ENCODE measurements at regions not wholly inside any gene's neighbourhood (a gene's known extent, or its start where the extent isn't known, plus 50 kb on each side); places are given as distances from the start of the nearest gene placed in this dataset.

DNA sequence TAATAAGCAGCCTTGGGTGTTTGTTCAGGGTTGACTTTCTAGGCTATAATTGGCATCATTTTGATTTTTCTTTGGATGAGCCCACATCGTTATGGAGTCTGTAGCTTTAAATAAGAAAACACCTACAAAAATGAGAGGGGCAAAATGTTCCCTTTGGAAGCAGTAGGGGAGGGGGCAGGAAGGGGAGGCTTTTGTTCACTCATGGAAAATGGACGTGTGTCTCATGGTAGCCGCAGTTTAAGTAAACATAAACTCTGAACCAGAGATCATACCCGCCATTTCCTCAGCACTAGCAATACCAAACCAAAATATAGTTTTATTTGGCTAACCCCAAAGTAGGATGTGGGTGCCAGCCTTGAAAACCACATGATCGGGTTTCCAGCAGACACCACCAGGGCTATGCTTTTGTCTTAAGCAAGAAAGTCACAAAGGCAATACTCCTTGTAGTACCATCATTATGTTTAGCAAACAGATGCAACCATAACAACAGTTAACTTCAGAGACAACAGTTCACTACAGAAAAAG is 572.5 kb upstream of the JAG1 start:
- no peak for DNase-seq (ENCODE audit: low read depth in 2 of 2)

DNA sequence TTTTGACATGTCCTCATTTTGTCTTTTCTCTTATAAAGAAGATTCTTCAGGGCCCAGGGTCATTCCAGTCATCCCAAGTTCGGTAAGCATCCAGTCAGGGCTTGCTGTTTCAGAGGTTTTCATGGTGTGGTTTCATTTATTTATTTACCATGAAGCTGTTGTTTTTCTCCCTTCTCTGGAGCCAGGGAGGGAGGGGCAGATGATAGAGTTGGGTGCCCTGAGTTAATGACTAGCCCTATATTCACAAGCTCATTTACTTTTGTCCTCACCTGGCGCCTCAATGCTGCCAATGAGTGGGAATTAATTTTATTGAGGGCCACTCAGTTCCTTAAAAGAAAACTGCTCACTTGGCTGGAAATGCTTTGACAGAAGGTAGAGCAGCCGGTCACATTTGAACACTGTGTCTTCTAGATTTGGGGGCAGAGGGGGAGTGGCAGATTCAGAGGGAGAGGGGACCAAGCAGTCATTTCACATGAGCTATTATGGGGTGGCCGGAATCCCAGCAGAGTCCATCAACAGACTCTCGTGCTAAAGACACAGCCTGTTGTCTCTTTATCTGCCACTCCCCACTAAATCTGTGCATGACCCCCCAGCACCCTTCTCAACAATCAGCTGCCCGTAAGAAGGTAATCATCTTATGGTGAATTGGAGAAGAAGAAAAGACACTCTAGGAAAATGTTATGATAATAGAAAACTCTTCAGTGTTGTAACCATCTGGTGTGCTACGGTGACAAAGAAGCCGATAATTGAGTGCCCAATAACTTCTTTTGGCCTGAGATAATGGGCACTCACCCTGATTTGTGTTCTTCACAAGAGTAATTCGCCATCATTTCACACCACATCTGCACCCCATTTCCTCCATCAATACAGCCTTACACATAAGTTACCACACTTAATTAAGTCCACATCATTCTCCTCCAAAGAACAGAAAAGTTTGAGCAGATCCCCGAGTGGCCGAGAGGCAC is 573.5 kb upstream of the JAG1 start:
- no peak for DNase-seq (ENCODE audit: low read depth in 2 of 2)

- DNase-seq (ENCODE audit: low read depth in 2 of 2) = no peak
Observed at GRCh38 chr20:11248011-11248409, 574.2 kb upstream of the JAG1 start.

DNA sequence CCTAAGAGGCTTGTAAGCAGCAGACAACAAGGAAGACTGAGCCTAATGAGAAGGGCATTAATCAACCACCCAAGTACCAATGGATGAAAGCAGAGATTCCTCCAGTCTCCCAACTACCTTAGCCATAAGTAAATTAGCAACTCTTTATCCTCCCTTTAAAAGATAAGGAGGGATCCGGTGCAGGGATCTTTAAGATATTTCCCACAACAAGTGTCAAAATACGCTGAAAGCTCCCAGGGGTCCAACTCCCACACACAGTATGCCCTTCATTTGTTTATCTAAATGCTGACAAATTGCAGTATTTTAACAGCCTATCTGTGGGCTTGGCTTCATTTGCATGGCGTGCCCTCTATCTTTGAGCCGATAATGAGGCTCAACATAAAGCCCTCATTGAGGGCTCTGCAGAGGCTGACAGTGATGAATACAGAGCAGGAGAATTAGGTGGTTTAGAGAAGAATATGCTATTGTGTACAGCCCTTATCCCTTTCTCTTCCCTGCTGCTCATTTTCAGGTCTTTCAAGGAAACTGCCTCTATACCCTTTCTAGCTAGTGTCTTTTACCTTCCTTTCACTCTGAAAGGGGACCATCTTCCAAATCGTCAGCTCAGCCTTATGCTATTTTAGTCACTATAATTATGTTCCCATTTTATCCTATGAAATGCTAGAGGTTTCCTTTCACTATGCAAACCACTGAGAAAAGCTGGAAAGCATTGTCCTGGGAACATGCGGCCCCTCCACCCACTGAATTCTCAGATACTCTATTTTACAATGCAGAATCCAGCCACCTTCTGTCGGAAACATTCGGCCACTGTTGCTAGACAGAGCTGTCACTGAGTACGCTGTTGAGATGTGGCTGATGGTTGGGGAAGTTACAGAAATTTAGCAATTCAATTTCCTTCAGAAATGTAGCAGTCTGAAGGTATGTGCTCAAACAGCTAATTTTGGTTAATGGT is 575.2 kb upstream of the JAG1 start:
- DNase-seq (ENCODE audit: low read depth in 2 of 2) = no peak

DNA sequence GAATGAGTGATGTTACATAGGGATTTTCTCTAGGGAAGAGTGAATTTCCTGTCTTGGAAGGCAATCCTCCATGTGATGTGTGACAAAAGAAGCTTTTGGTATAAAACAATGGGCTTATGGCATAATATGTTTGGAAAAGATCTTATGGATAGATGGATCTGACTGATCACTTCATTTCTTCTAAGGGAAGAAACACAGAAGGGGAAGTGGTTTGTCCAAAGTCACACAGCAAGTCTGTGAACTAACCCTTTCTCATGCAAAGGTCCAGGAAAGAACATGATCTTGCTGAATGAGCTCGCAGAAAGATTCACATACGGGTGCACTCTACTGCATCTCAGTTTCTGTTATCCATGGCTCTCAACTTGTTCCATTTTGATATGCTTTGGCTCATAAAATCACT is 575.9 kb upstream of the JAG1 start:
- DNase-seq (ENCODE audit: low read depth in 2 of 2) = no peak

DNA sequence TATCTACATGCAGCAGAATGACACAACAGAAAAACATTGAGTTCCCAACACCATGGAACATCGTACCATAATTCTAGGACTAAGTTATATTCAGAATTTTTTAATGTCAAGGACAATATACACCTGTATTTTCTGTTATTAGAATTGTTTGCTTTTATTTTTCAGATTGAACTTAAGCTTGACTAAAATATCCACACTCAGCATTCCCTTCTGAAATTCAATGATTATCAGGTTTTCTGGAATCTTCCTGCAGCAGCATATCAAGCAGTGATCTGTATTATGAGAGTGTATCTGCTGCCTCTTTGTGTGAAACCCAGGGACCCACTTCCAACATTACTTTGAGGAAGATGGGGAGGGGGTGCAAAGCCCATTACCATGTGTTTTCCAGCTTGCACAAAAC is 578.6 kb upstream of the JAG1 start:
- DNase-seq (ENCODE audit: low read depth in 2 of 2) = no peak

GRCh38 chr20:11255455-11255854 is 581.7 kb upstream of the JAG1 start:
- no peak for DNase-seq (ENCODE audit: low read depth in 2 of 2)

- DNase-seq (ENCODE audit: low read depth in 2 of 2) = no peak
Observed at GRCh38 chr20:11255860-11256259, 582.1 kb upstream of the JAG1 start.

DNA sequence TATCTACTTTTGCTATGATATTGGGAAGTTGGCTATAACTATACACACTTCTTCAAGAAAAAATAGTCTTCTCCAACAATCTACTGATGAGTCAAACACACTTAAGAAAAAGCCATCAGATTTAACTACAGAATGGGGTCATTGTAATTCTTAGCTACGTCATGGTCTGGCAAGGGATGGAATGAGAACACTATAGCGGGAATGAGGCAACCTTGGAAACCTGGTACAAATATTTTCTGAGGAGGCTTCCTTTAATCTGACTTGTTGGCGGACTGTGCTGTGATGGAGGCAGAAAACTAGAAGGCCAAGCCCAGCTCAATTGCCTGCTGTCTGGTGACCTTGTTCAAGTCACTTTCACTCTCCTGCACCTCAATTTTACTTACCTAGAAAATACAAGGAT is 586.8 kb upstream of the JAG1 start:
- no peak for DNase-seq (ENCODE audit: low read depth in 2 of 2)

DNA sequence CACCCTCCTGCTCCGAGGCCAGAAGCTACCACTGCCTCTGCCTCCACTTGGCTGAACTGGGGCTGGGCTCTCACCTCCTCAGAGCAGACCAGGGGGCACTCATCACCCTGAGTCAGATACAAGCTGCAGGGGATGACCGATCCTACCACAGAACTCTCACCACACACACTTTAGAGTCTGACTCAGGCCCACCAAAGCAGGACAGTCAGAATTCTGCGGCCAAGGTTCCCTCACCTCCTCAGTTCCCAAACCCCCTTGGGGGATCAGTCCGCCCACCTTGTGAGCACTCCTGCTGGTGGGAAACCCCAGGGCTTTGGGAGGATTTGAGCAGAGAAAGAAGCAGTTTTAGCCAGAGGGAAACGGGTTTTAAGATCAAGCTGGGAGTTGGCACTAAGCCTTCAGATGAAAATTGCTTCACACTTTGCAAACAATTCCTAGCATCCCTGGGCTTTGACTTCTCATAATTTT is 587.8 kb upstream of the JAG1 start:
- DNase-seq (ENCODE audit: low read depth in 2 of 2) = no peak

DNA sequence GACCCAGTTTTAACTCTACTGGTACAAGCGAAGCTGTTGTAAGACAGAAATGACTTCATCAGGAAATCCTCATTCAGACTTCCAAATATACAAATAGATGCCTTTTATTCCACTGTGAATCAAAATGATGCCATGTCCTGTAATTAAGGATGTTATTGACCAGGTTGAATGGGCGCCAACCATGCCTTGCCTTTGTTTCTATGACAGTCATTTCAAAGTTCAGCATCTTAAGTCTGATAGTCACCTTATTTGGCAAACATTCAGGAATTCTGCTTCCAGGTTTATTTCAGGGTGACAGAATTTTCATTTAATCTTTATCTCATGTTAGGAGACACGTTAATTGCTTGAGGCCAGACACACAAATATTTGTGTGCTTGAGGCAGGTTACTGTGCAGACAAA is 592.8 kb upstream of the JAG1 start:
- DNase-seq (ENCODE audit: low read depth in 2 of 2) = no peak

GRCh38 chr20:11267131-11267761 is 593.4 kb upstream of the JAG1 start:
- DNase-seq (ENCODE audit: low read depth in 2 of 2) = no peak

DNA sequence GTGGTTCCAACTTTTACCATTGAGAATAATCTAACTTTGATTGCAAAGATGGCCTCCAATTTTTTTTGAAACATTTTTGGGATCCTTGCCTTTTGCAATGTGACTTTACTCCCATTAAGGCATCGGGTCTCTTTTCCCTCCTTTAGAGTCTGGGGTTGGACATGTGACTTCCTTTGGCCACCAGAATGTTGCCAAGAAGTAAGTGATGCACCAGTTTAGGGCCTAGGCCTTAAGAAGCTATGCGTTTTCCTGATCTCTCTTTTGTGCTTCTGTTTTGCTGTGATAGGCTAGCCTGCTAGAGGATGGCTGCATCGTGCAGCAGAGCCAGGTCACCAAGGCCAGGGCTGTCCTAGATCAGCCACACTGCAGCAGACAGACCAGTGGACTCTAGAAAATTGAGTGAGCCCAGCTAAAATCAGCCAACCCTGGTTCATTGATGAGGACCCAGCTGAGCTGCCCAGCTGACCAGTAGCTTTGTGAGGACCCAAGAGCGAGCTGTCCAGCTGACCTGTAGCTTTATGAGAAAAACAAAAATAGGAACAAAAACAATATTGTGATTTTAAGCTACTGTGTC is 594.0 kb upstream of the JAG1 start:
- DNase-seq (ENCODE audit: low read depth in 2 of 2) = no peak

DNA sequence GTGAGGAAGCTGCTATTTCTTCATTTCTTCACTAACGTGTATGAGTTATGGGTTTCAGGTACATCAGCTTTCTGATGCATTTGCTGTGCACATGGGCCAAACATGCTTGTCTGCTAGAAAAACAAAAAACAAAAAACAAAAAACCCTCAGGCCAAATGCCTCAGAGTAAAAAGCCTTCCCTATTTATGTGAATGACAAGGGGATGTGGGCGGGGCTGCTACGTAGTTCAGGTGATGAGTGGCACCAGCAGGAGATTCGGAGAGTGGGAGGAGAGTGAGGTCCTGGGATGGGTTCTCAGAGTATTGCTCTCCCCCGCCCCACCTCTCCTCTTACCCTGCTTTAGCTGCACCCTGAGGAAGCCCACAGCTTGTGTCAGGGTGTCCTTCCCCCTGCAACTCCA is 596.8 kb upstream of the JAG1 start:
- DNase-seq (ENCODE audit: low read depth in 2 of 2) = no peak

GRCh38 chr20:11271319-11271718 is 597.5 kb upstream of the JAG1 start:
- no peak for DNase-seq (ENCODE audit: low read depth in 2 of 2)

GRCh38 chr20:11271920-11272594 is 598.3 kb upstream of the JAG1 start:
- no peak for DNase-seq (ENCODE audit: low read depth in 2 of 2)

DNA sequence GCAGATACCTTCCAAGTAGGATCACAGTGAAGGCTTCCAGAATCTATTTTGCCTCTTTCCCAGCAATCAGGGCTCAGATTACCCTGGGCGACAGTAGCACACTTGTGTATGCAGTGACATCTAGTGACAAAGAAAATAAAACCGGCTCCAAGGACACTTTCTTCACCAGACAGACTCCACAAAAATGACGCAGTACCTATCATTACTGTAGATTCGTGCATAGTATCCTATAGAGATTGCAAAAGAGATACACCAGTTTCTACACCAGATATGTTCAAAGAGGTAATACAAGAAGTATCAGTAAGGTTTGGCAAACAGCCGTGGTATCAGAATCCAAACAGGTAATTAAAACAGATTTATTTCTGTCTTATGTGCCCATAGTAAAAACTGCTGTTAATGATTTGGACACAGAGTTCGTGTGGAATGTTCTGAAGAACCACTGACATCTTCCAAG is 600.4 kb upstream of the JAG1 start:
- DNase-seq (ENCODE audit: low read depth in 2 of 2) = no peak

GRCh38 chr20:11275740-11276139 is 601.9 kb upstream of the JAG1 start:
- no peak for DNase-seq (ENCODE audit: low read depth in 2 of 2)

GRCh38 chr20:11277170-11277569 is 603.4 kb upstream of the JAG1 start:
- DNase-seq (ENCODE audit: low read depth in 2 of 2) = no peak

DNA sequence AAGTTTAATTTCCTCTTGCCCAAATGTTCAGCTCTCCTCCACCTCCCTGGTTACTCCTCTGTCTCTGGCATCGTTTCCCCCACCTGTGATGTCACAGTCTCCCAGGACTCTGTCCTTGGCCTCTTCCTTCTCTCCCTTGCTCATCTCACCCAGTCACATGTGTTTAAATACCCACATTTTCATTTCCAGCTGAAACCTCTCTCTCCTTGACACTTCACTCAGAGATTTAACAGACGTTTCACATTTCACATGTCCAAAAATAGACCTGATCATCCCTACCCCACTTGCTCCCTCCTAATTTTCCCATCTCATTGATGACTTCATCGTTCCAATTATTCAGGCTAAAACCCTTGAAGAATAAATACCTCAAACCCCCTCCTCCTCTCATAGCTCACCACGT is 604.1 kb upstream of the JAG1 start:
- DNase-seq (ENCODE audit: low read depth in 2 of 2) = no peak

DNA sequence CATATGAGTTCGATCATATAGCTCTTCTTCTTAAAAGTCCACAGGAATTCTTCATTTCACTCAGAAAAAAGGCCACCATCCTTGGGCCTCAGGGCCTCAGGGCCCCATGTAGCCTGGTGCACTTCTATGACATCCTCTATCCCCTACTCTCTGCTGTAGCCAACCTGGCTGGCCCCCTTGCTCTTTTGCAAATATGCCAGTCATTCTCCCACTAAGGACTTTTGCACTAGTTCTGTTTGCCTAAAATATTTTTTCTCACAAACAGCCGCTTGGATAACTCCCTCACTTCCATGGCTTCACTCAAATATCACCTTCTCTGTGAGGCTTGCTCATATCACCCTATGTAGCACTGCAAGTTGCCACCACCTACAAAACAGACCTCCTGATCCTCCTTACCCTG is 604.7 kb upstream of the JAG1 start:
- DNase-seq (ENCODE audit: low read depth in 2 of 2) = no peak
